ENCODE measurements at regions not wholly inside any gene's neighbourhood (a gene's known extent, or its start where the extent isn't known, plus 50 kb on each side); places are given as distances from the start of the nearest gene placed in this dataset.

GRCh38 chrX:44401151-44401550 lies 57.7 kb upstream of the EFHC2 start:
- Histone ChIP-seq H3K4me3 (no peak overlapping the region), H3K27ac (no peak overlapping the region), H3K9me3 (no peaks in the 10 kb centered on the region), H3K4me1 (ENCODE audit: control insufficient read depth in 1 of 2, low read depth in 2 of 2) (no peaks in the 10 kb centered on the region), H3K27me3 (replicated peaks; ENCODE audit: insufficient read depth) (no peaks in the 10 kb centered on the region), H3K36me3 (no peaks in the 10 kb centered on the region)
- ATAC-seq (ENCODE audit: insufficient number of reproducible peaks, low FRiP score, low read depth), result no peak
- TF ChIP-seq CTCF (IDR thresholded peaks at IDR 0.05), result no peak
- DNase-seq (ENCODE audit: low spot score), result no peak

GRCh38 chrX:44400588-44400987 lies 57.1 kb upstream of the EFHC2 start:
- Histone ChIP-seq H3K36me3 (no peaks in the 10 kb centered on the region), H3K4me3 (no peak overlapping the region), H3K9me3 (no peaks in the 10 kb centered on the region), H3K27me3 (replicated peaks; ENCODE audit: insufficient read depth) (no peaks in the 10 kb centered on the region), H3K27ac (no peak overlapping the region), H3K4me1 (ENCODE audit: control insufficient read depth in 1 of 2, low read depth in 2 of 2) (no peaks in the 10 kb centered on the region)
- ATAC-seq (ENCODE audit: insufficient number of reproducible peaks, low FRiP score, low read depth), result no peak
- TF ChIP-seq CTCF (IDR thresholded peaks at IDR 0.05), result no peak
- DNase-seq (ENCODE audit: low spot score), result no peak

- no peak overlapping the region for H3K4me3 ChIP-seq
- ATAC-seq (ENCODE audit: insufficient number of reproducible peaks, low FRiP score, low read depth), result no peak
- no peak overlapping the region for H3K27ac ChIP-seq
- DNase-seq (ENCODE audit: low spot score), result no peak
- no peaks in the 10 kb centered on the region for H3K36me3 ChIP-seq
- TF ChIP-seq CTCF (IDR thresholded peaks at IDR 0.05), result no peak
- H3K4me1 ChIP-seq (ENCODE audit: control insufficient read depth in 1 of 2, low read depth in 2 of 2), result no peaks in the 10 kb centered on the region
- no peaks in the 10 kb centered on the region for H3K27me3 ChIP-seq (replicated peaks; ENCODE audit: insufficient read depth)
- no peaks in the 10 kb centered on the region for H3K9me3 ChIP-seq
Measured at GRCh38 chrX:44400161-44400560, 56.7 kb upstream of the EFHC2 start.
